HCT116 (cell line): ENCODE measurements at regions not wholly inside any gene's neighbourhood (a gene's known extent, or its start where the extent isn't known, plus 50 kb on each side); places are given as distances from the start of the nearest gene placed in this dataset.

Experiments used
- ATAC-seq: fragments of 200-7000 bp; cut with Tn5 transposase; 2 replicates; pipeline ENCODE4 v1.9.1; 2020; ENCODE audit warnings: mild to moderate bottlenecking, moderate library complexity
- BruUV-seq: library from RNA; stranded (reverse); fragments of 400-500 nt; replicated peaks from 2 replicates; lab custom pipeline; 2021; lab: Mats Ljungman, UMichigan
- CTCF ChIA-PET: fragments of 300-600 bp; sonication (Branson Sonifier 250); formaldehyde crosslinking; loops from one replicate; lab custom pipeline; 2021; ENCODE audit warnings: antibody characterized with exemption; lab: Charles Lee
- POLR2A ChIA-PET: fragments of 300-600, 350-600 bp; sonication (Branson Sonifier 250); formaldehyde crosslinking; loops from one replicate; lab custom pipeline; 2021; ENCODE audit warnings: antibody characterized with exemption; lab: Charles Lee
- RAD21 ChIA-PET, 2 experiments: fragments of 300-600 bp; sonication (Branson Sonifier 250); formaldehyde crosslinking; loops; one replicate each; lab custom pipeline; 2023; ENCODE audit warnings: low total read pairs in 2 of 2; ENCODE audit not compliant: uncharacterized antibody in 2 of 2, unreplicated experiment in 2 of 2, low non-redundant PET in 1 of 2; lab: Charles Lee
- DNase-seq: peaks from one replicate; pipeline ENCODE4 v3.0.0-alpha.2; 2010; ENCODE audit warnings: low read depth, low spot score
- H2AFZ ChIP-seq: fragments of 200-600 bp; shearing (Covaris generic), sonication (generic); 2 replicates; pipeline ENCODE4 v1.6.1; 2017; ENCODE audit warnings: low read depth, mixed run types, mixed read lengths, antibody characterized with exemption, low read length; ENCODE audit not compliant: poor library complexity, severe bottlenecking
- H3K27ac ChIP-seq: 2 replicates; pipeline ENCODE4 v1.5.1; 2012; ENCODE audit warnings: low read depth, low read length
- H3K27me3 ChIP-seq: fragments of 200-600 bp; sonication (generic); 2 replicates; pipeline ENCODE4 v1.6.1; 2016; ENCODE audit warnings: mixed run types, low read length, mixed read lengths; ENCODE audit not compliant: insufficient read depth
- H3K36me3 ChIP-seq, 2 experiments: fragments of 200-500 bp in 1 of 2; fragments of 200-600 bp in 1 of 2; sonication (Bioruptor generic) in 1 of 2; sonication (generic) in 1 of 2; 2 replicates each; pipeline versions ENCODE4 v1.5.1 to v1.6.1; 2014 to 2016; ENCODE audit warnings: low read length in 2 of 2, inconsistent platforms in 1 of 2, mixed read lengths in 1 of 2, mixed run types in 1 of 2; ENCODE audit not compliant: insufficient read depth in 2 of 2, control insufficient read depth in 1 of 2
- H3K4me1 ChIP-seq, 2 experiments: fragments of 200-600 bp in 1 of 2; sonication (generic) in 1 of 2; 2 replicates each; pipeline versions ENCODE4 v1.5.1 to v1.6.1; 2012 to 2017; ENCODE audit warnings: low read length in 2 of 2, inconsistent platforms in 1 of 2, mild to moderate bottlenecking in 1 of 2, mixed read lengths in 1 of 2, mixed run types in 1 of 2, moderate library complexity in 1 of 2; ENCODE audit not compliant: insufficient read depth in 2 of 2, control insufficient read depth in 1 of 2
- H3K4me2 ChIP-seq: fragments of 200-600 bp; sonication (generic); 2 replicates; pipeline ENCODE4 v1.6.1; 2017; ENCODE audit warnings: mixed run types, low read length, mixed read lengths
- H3K4me3 ChIP-seq, 2 experiments: fragments of 200-600 bp in 1 of 2; sonication (generic) in 1 of 2; replicated peaks in 1 of 2; 2 replicates each; pipeline ENCODE4 v1.5.1; 2011 to 2016; ENCODE audit warnings: low read length in 2 of 2, control low read depth in 1 of 2, low read depth in 1 of 2, mild to moderate bottlenecking in 1 of 2, mixed read lengths in 1 of 2, mixed run types in 1 of 2
- H3K79me2 ChIP-seq: fragments of 200-600 bp; sonication (generic); 2 replicates; pipeline ENCODE4 v1.6.1; 2017; ENCODE audit warnings: mild to moderate bottlenecking, mixed run types, low read length, moderate library complexity, mixed read lengths; ENCODE audit not compliant: insufficient read depth
- H3K9ac ChIP-seq: fragments of 200-600 bp; sonication (generic); 2 replicates; pipeline ENCODE4 v1.6.1; 2016; ENCODE audit warnings: low read length, mixed read lengths
- H3K9me2 ChIP-seq: fragments of 200-600 bp; sonication (generic), shearing (Covaris generic); 2 replicates; pipeline ENCODE4 v1.6.1; 2017; ENCODE audit warnings: mixed run types, mild to moderate bottlenecking, moderate library complexity; ENCODE audit not compliant: insufficient read depth
- H3K9me3 ChIP-seq, 2 experiments: fragments of 200-500 bp in 1 of 2; fragments of 200-600 bp in 1 of 2; sonication (Bioruptor generic) in 1 of 2; sonication (generic) in 1 of 2; 2 replicates each; pipeline ENCODE4 v1.6.1; 2014 to 2017; ENCODE audit warnings: low read length in 2 of 2, mixed read lengths in 2 of 2, inconsistent platforms in 1 of 2, low read depth in 1 of 2, mild to moderate bottlenecking in 1 of 2, mixed run types in 1 of 2, moderate library complexity in 1 of 2; ENCODE audit not compliant: control insufficient read depth in 1 of 2, insufficient read depth in 1 of 2
- H4K20me1 ChIP-seq: fragments of 200-600 bp; sonication (generic), shearing (Covaris generic); 2 replicates; pipeline ENCODE4 v1.6.1; 2017; ENCODE audit warnings: mixed run types, mild to moderate bottlenecking, moderate library complexity; ENCODE audit not compliant: insufficient read depth
- CBX3 ChIP-seq: IDR thresholded peaks from 2 replicates; pipeline ENCODE4 v1.6.1; 2012; ENCODE audit warnings: low read depth
- CEBPB ChIP-seq: IDR thresholded peaks from 2 replicates; pipeline ENCODE4 v1.6.1; 2012; ENCODE audit warnings: low read depth
- CTCF ChIP-seq, 3 experiments: fragments of 200-600 bp in 1 of 3; sonication (generic) in 1 of 3; IDR thresholded peaks in 2 of 3; conservative IDR thresholded peaks in 1 of 3; 2 replicates each; pipeline ENCODE4 v1.5.1; 2012 to 2017; ENCODE audit warnings: low read depth in 2 of 3, low read length in 2 of 3, antibody characterized with exemption in 1 of 3, borderline replicate concordance in 1 of 3, control low read depth in 1 of 3, mild to moderate bottlenecking in 1 of 3, mixed read lengths in 1 of 3, mixed run types in 1 of 3, moderate library complexity in 1 of 3; ENCODE audit not compliant: insufficient read depth in 1 of 3
- EZH2 ChIP-seq: fragments of 200-600 bp; sonication (generic); IDR thresholded peaks from 2 replicates; pipeline ENCODE4 v1.6.1; 2017; ENCODE audit warnings: antibody characterized with exemption, mixed run types
- EZH2phosphoT487 ChIP-seq: fragments of 200-600 bp; IDR thresholded peaks from 2 replicates; pipeline ENCODE4 v1.6.1; 2018; ENCODE audit warnings: antibody characterized with exemption, borderline replicate concordance
- JUND ChIP-seq: IDR thresholded peaks from 2 replicates; pipeline ENCODE4 v1.6.1; 2012
- POLR2A ChIP-seq: IDR thresholded peaks from 2 replicates; pipeline ENCODE4 v1.7.0; 2011; ENCODE audit warnings: borderline replicate concordance; ENCODE audit not compliant: insufficient read depth, insufficient read length; ENCODE audit errors: extremely low read depth
- POLR2AphosphoS5 ChIP-seq: IDR thresholded peaks from 2 replicates; pipeline ENCODE4 v1.6.1; 2011; ENCODE audit warnings: mild to moderate bottlenecking, low read depth, low read length, moderate library complexity
- RAD21 ChIP-seq: IDR thresholded peaks from 2 replicates; pipeline ENCODE4 v1.6.1; 2012; ENCODE audit warnings: low read depth, mild to moderate bottlenecking
- SP1 ChIP-seq: IDR thresholded peaks from 2 replicates; pipeline ENCODE4 v1.6.1; 2012; ENCODE audit warnings: low read depth
- SRF ChIP-seq: IDR thresholded peaks from 2 replicates; pipeline ENCODE4 v1.6.1; 2012; ENCODE audit warnings: low read depth
- TCF7L2 ChIP-seq: IDR thresholded peaks from 2 replicates; pipeline ENCODE4 v1.7.0; 2011; ENCODE audit warnings: borderline replicate concordance, inconsistent platforms; ENCODE audit not compliant: insufficient read depth, insufficient read length; ENCODE audit errors: extremely low read depth
- ZFX ChIP-seq: fragments of 450-650 bp; IDR thresholded peaks from 2 replicates; pipeline ENCODE4 v1.6.1; 2017
- intact Hi-C: fragments of 100-400 bp; cut with micrococcal nuclease; formaldehyde crosslinking; loops from 2 replicates; pipeline ENCODE4 v1.10.0; 2022

- no peak overlapping the region for H2AFZ ChIP-seq
- H4K20me1 ChIP-seq = no peaks in the 10 kb centered on the region
- BruUV-seq = no TSS peak
- ChIA-PET RAD21 (no interaction called here), CTCF (no interaction called here)
- H3K4me3 ChIP-seq = no peak overlapping the region
- no peaks in the 10 kb centered on the region for H3K79me2 ChIP-seq
- H3K4me1 ChIP-seq = peaks cover 10 to 18% of the 10 kb centered on the region in 2 experiments
- no peak overlapping the region for H3K4me2 ChIP-seq
- no peaks in the 10 kb centered on the region for H3K9me3 ChIP-seq
- intact Hi-C loops = no loop called here
- no peak overlapping the region for H3K9ac ChIP-seq
- no peak overlapping the region for H3K27ac ChIP-seq
- H3K36me3 ChIP-seq = no peaks in the 10 kb centered on the region
- H3K9me2 ChIP-seq = no peaks in the 10 kb centered on the region
- no peak for DNase-seq
- TF ChIP-seq POLR2AphosphoS5 (no peak), CTCF (IDR thresholded peaks at IDR 0.05 in 2 of 3, conservative IDR thresholded peaks at IDR 0.05 in 1 of 3; ENCODE audit: borderline replicate concordance in 1 of 3, insufficient read depth in 1 of 3, low read depth in 2 of 3, low read length in 2 of 3) (no peak), ZFX (no peak), POLR2A (no peak), EZH2 (no peak), SP1 (no peak), RAD21 (no peak), EZH2phosphoT487 (no peak), JUND (no peak), SRF (no peak), CBX3 (no peak), TCF7L2 (no peak), CEBPB (no peak)
- TF ChIP-seq, all 23 proteins: peak for 0
- ATAC-seq = no peak
- POLR2A ChIA-PET = no interaction called here
- H3K27me3 ChIP-seq = peaks cover 13% of the 10 kb centered on the region; the same call in 1 of the 2 replicates
These were observed 292.2 kb downstream of the PREX1 start for GRCh38 chr20:48535556-48535955.
